OCI-M2 (cell line): ENCODE measurements at regions not wholly inside any gene's neighbourhood (a gene's known extent, or its start where the extent isn't known, plus 50 kb on each side); places are given as distances from the start of the nearest gene placed in this dataset.

ENCODE experiments used
- DNase-seq: peaks from one replicate; lab custom pipeline; 2025; ENCODE audit not compliant: unreplicated experiment; lab: John Stamatoyannopoulos, UW

DNA sequence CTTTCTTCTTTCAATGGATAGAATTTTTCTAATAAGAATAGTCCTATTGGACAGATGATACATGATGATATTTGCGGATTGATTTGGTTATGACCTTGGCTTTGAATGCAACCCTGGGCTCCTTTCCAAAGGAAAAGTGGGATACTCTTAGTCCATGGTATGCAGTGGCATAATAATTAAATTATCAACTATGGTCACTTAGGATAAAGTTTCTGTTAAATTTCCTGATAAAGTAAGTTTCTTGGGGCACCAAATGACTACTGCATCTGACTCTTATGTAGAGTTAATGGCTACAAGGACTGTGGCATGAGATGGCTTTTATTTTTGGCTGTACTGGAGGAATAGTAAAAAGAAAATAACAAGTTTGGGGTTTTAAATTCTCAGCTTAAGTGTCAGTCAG is 126.7 kb downstream of the QPCT start:
- no peak for DNase-seq

DNA sequence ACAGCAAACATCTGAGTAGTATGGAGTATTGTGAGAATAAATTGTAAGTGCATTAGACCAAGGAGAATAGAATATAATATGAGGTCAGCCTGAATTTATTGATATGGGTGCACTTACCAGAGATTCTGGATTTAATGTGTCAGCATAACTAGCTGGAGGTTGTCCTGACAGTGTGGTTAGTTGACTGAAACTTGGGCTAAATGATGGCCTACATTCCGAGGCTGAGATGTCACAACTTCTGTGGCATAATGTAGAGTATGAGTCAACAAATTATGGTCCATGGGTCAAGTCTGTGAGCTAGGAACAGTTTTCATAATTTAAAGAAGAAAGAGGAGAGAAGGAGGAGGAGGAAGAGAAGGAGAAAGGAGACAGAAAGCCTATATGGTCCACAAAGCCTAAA is 127.6 kb downstream of the QPCT start:
- no peak for DNase-seq

DNA sequence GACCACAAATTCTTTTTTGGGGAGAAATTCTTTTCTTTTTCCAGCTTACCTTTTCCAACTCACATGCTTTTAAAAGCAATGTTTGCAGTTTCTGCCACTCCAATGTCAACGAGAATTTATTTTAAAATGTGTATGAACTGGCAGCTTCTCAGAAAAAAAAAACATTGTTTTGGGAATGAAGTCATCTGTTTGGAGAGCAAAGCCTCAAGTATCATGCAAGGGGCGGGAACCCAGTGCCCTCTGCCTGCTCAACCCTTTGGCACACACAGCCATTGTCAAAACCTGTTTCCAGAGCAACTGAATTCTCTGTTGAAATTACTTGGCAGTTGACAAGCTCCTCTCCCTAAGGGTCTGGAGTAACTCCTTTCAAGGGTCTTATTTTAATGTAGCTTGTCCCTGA is 128.5 kb downstream of the QPCT start:
- no peak for DNase-seq

DNA sequence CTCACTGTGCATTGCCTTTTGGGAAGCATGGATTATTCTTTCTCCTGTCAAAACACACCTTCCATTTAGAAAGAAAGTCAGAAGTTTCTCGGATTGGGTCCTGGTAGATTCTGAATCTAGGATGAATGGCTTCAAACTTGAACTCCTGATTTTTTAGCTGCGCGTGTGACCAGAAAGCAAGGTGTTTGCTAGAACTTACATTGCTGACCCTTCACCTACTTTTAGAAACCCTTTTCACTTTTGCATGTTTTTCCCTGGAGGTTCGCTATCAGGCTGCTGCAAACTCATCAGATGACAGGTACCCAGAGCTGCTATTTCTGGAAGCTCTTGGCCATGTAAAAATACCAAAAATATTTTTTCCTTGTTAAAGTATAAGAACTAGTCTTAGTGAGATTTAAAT is 132.0 kb downstream of the QPCT start:
- DNase-seq: no peak

DNA sequence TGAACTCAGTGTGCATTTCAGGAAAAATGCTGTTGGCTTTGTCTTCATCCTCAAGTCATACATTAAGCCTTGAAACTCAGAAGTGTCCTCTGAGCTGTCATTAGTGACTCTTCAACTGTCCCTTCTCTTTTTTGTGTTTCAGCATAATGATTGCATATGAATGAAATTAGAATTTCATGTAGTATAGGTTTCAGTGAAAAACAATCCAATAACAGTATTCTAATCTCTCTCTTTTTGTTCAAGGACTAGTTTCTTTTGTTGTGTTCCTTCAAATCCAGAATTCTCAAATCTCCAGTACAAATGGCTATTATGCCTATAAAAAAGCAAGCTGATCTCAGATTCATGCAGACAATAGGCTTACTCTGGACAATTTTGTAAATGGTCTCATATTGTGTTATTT is 133.5 kb downstream of the QPCT start:
- no peak for DNase-seq

DNA sequence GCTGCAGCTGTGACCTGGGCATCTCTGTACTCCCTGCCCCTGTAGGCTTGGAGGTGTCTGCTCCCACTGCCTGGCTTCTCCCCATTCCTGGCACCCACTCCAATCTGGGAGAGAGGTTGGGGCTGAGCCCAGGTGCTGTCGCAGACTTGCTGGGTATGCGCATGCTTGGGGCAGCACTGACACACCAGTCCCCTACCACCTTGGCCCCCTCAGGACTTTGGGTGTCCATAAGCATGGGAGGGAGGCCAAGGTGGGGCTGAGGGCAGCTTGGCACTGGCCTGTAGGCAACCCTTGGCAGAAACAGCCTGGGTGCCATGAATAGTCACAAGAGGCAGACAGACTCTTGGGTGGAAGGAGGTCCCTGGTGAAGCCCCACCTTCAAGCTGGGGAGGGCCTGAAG is 136.8 kb downstream of the QPCT start:
- DNase-seq: no peak

DNA sequence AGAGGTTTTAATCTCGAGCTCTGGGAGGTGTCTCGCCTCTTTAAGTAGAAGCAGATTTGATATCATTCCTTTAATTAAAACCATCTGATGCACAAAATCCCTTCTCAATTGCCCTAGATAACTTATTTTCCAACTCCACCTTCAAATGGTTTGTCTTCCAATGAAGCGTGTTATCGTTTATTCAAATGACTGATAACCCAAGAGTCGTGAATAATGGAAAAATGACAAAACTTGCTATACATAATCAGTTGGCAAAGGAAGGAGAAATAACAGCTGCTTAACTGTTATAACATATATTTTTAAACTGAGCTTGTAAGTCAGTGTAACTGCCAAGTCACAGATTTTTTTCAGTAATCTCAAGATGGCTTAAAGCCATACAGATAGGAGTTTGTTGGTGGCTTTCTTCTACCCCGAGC is 144.6 kb downstream of the QPCT start:
- DNase-seq: no peak

DNA sequence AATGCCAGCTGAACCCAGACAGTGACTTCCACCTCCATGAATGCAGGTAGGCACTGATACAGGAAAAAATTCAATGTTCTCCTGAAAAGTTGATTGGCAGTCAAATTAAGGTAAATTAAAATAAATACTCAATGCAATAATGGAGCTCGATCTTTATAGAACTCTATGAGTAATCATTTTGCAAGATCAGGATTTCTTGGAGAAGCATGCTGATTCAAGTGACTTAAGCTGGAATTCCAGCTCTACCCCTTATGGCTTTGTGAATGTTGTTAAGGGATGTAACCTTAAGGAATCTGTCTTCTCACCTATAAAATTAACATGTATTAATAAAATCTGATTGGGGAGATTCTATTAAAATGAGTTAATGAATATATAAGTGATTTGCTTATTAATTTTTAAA is 145.1 kb downstream of the QPCT start:
- DNase-seq: no peak

DNA sequence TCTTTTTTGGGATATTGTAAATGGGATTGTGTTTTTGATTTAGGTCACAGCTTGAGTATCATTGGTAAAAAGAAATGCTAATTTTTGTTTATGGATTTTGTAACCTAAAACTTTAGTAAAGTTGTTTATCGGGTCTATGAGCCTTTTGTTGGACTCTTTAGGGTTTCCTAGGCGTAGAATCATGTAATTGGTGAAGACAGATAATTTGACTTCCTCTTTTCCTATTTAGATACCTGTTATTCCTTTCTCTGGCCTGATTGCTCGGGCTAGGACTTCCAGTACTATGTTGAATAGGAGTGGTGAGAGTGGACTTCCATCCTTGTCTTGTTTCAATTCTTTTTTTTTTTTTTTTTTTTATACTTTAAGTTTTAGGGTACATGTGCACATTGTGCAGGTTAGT is 149.0 kb downstream of the QPCT start:
- no peak for DNase-seq

DNA sequence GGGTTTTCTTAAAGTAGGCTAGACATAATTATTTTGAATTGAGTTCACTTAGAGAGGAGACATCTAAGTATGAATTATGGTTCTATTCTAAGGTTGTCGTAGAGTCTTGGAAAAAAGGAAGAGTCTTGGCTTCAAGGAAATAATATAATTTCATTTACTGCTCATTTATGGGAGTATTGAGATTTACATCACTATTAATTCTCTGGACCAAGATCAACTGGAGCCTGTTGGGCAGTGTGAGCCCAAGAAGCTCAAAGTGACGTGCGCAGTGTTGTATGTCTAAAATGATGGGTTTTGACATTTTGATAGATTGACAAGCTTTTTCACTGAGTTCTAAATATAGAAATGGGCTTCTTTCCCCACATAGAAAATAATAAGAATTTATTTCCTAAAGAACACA is 154.7 kb downstream of the QPCT start:
- no peak for DNase-seq

DNA sequence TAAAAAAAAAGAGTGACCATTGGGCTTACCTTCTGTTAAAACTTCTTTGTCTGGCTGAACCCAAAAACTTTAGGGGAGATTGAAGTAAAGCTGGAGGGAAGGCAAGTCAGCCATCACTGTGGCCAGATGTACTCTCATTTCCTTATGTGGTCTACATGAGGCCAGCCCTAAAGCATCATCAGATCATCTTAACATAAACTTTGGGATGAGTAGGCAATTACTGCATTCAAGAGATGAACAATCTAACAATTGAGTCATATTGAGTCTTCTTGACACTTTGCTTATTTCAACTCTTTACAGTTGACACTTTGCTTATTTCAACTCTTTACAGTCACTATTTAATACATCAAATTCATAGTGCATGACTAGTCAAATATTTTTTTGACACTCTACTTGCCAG is 155.6 kb downstream of the QPCT start:
- no peak for DNase-seq

DNA sequence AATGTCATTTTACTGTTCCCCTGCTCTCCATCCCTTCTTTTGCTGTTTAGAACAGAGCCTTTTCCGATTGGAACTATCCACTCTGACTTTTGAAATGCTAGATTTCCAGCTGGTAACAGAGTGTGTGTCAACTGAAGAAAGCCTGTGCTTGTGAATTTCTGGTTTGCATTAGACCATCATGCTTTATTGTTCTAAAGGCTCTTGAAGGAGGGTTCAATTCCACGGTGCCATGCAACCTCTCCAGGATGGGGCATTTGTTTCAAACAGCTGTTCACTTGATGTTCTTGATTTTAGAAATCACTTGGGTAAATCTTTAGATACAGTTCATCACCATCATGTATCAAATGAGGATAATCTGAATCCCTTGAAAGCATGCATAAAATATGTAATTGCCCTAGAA is 156.7 kb downstream of the QPCT start:
- DNase-seq: no peak

DNA sequence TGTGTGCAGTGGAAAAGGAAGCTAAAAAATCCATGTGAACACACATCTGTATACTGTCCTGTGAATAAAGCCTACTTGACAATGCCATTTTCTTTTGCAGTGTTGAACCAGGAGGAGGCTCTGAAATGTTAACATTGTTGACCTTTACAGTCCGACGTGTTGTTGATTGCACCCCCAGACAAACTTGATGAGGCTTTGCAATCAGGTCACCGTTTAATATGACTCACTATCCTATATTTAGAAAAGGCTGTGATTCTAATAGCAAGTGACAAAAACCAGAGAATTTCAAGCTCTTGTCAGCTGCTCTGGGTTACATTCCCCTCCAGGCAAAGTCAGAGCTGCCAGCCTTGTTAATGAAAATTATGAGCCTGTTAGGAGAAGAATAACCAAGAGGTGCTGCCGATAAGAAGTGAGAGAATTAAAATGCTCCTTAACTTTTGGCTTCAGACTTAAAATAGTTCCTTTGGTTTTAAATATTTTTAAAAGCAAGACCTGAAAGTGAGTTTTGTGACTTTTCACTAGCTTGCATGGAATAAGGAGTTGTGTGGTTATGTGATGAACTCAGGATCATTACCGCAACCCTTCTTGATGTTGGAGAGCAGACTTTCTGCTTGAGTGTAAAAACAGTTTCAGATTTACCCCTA is 162.1 kb downstream of the QPCT start:
- DNase-seq: no peak

DNA sequence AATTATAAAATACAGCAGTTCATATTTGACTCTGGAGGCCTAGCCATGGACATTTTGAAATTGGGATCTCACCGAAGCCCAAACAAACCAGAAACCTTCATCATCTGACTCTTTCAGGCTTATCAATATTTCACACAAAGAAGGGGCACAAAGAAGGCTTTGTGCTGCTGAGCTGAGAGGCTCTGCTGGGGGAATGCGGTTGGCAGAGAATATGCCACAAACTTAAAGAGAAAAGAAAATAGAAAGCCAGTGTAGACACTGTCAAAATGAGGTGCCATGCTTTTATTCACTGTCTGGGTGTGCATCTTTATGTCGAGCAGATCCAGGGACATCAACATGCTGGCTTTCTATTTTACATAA is 162.6 kb downstream of the QPCT start:
- no peak for DNase-seq

DNA sequence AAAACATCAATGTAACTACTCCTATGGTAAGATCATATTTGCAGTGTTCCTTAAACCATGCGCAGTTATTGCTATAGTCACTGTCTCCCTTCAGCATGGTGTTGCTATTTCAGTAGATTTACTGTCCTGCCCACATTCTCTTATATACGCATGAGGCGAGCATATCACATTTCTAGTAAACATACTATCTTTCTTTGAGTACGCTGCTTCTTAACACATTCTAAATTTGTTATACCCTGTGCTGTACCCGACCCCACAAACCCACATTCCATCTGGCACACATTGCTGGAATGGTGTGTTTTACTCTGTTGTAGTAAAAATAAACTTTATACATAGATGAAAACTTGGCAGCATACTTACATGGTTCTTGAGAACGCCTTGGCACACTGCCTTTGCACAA is 163.3 kb downstream of the QPCT start:
- no peak for DNase-seq

DNA sequence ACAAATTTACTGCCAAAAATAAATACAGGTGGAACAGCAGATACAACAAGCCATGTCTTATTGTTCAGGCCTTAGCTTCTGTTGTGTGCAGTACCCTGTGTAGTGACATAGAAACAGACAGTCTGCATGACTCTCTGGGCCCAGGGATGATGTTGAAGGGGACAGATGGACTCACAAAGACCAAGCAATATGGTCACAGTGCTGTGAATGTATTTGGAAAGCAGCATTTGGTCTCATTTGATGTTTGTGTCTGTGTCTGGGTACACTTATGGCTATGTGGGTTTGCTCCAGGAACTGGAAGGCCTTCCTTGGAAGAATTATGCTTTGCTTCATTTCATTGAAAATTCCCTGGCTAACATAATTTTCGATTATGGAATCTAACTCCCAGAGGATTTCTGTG is 158.5 kb downstream of the CDC42EP3 start:
- DNase-seq: no peak

DNA sequence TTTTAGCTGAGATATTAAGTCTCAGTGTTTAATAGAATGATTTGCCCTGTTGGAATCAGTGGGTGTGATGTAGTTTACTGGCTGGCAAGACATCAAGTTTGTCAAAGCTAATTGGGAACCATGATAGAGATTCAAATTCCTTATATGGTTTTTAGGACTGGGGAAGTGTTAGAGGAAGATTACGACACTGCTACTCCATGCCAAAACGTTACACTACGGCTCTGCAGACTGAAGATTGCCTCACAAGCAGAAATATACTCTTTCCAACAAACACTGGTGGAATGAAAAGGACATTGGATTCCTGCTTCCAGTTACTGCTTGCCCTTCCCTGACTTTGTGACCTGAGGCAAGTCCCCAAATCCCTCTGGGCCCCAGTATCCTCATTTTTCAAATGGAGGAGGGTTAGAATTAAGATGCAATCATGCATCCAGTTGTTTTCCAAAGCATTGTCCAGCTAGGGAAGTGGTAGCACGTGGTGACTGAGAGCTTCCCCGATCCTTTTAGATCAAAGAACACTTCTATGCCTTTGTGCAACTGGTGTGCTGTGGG is 147.6 kb downstream of the CDC42EP3 start:
- no peak for DNase-seq

DNA sequence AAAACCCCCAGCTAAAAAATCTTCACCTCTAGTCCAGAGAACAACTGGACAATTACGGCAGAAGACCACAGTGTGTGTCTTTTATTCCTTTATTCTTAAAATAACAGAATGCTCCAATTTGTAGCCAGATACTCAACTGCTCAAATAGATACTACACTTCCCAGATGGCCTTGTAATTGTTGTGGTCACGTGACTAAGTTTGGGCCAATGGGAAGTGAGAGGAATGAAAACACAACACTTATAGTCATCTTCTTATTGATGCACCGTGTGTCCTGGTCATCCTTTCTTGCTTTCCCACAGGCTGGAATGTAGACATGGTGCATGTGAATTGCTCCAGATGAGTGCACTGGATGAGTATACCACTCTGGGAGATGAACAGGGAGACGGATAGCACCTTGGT is 145.1 kb downstream of the CDC42EP3 start:
- DNase-seq: no peak

DNA sequence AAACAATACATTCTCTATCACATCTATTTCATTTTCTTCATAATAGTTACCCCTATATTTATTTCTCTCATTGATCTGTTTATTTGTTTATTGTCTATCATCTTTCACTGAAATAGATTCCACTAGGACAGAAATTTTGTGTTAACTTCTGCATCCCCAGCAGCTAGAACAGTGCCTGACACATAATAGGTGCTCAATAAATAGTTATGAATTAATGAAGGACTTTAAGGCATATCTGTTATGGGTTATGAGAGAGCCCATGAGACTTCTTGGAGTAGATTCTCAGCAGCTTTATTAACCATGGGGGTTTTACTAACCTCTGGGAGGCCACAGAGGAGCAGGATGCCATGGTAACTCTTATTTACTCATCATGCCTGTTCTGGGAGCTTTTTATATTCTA is 144.6 kb downstream of the CDC42EP3 start:
- DNase-seq: no peak

DNA sequence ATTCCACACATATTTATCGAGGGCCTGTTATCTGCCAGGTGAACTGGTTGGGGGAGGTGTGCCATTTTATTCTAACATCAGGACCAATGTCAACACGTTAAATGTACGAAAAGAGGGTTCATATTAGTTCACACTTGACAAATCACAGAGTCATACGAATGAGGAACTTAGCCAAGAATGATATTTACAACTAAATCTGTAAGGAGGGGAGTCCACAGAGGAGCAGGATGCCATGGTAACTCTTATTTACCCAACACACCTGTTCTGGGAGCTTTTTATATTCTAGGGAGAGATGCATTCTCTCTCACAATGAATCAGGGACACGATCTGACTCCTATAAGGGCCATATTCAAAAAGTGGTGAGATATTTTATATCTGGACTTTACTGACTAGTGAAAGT is 144.1 kb downstream of the CDC42EP3 start:
- no peak for DNase-seq

DNA sequence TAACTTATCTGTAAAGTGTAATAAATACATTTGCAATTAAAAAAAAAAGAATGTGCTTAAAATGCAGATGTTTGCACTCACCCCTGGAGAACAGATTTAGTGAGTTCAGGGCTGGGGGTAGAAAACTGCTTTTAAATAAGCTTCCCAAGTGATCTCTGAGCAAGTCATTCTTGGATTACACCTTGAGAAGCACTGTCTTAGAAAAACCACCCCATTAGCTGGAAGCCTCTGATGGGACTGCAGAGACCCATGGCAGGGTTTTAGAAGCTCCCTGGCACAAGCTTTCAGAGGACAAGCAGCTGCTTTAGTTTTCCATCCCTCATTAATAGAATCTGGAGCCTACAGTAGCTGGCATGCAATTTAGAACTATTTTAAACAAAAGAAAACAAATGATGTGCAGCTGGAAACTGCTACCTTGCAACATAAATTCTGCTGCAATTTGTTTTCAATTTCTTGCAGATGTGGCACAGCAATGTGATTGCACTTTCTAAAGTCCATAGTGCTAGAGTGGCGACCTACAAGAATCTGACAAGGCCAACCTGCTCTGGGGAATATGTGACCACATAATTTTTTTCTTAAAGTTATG is 141.5 kb downstream of the CDC42EP3 start:
- DNase-seq: no peak

DNA sequence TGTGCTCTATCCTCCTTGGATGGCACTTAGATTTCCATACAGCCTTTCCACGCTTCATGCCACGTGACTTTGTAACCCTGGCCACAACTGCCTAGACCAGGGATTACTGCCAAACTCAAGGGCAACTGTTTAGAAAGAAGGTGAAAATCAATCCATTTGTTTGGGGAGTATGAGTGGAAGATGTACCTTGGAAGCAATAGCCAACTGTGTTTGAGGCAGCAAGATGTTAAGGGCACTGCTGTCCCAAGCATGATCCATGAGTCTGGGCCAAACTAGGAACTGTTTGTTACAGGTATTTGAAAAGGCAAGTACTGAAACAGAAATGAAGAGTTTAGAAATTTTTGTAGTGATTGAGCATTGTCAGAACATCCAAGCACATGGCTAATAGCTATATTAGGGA is 138.9 kb downstream of the CDC42EP3 start:
- DNase-seq: no peak

DNA sequence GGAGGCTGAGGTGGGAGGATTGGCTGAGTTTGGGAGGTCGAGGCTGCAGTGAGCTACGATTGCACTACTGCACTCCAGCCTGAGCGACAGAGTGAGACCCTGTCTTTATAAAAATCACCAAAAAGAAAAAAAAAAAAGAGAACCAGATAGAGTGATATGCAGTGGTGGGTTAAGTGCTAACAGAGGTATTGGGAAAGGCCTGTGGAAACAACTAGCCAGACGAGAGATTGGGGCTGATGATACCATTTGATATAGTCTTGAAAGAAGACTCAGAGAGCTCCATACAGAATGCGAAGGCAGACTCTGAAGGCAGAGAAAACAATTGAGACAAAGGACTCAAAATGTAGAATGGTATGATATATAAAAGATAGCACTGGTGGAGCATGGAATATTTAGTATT is 134.1 kb downstream of the CDC42EP3 start:
- no peak for DNase-seq
